Ureter (tissue), 1 donor: ENCODE measurements at regions not wholly inside any gene's neighbourhood (a gene's known extent, or its start where the extent isn't known, plus 50 kb on each side); places are given as distances from the start of the nearest gene placed in this dataset.

ENCODE experiments used
- DNase-seq: peaks from one replicate; pipeline ENCODE4 v3.0.0-alpha.2; 2020; ENCODE audit warnings: low spot score
- donor health status: DM: yes; HTN: yes; CAD: no.

GRCh38 chr2:12027136-12027535, 280.7 kb downstream of the LPIN1 start:
- no peak for DNase-seq

- DNase-seq: no peak
Observed at GRCh38 chr2:12031866-12032265, 285.4 kb downstream of the LPIN1 start.

- no peak for DNase-seq
Observed at GRCh38 chr2:12032398-12032797, 286.0 kb downstream of the LPIN1 start.

GRCh38 chr2:12032975-12033374, 286.5 kb downstream of the LPIN1 start:
- no peak for DNase-seq

- no peak for DNase-seq
Observed at GRCh38 chr2:12033494-12033893, 287.1 kb downstream of the LPIN1 start.

GRCh38 chr2:12034382-12034781, 287.9 kb downstream of the LPIN1 start:
- DNase-seq: no peak

GRCh38 chr2:12035029-12035720, 288.7 kb downstream of the LPIN1 start:
- no peak for DNase-seq

GRCh38 chr2:12035956-12036639, 289.7 kb downstream of the LPIN1 start:
- no peak for DNase-seq

GRCh38 chr2:12036640-12036983, 290.2 kb downstream of the LPIN1 start:
- no peak for DNase-seq

- no peak for DNase-seq
Observed at GRCh38 chr2:12037301-12037700, 290.9 kb downstream of the LPIN1 start.

GRCh38 chr2:12041236-12041635, 294.8 kb downstream of the LPIN1 start:
- no peak for DNase-seq

- no peak for DNase-seq
Observed at GRCh38 chr2:12043131-12043530, 296.7 kb downstream of the LPIN1 start.

GRCh38 chr2:12044857-12045256, 298.4 kb downstream of the LPIN1 start:
- DNase-seq: no peak

- DNase-seq: no peak
Observed at GRCh38 chr2:12045864-12046291, 299.4 kb downstream of the LPIN1 start.

GRCh38 chr2:12046641-12047040, 300.2 kb downstream of the LPIN1 start:
- DNase-seq: no peak

- no peak for DNase-seq
Observed at GRCh38 chr2:12047761-12048160, 301.3 kb downstream of the LPIN1 start.

- no peak for DNase-seq
Observed at GRCh38 chr2:12048550-12048949, 302.1 kb downstream of the LPIN1 start.

- DNase-seq: no peak
Observed at GRCh38 chr2:12050396-12050795, 304.0 kb downstream of the LPIN1 start.

GRCh38 chr2:12051831-12052230, 305.4 kb downstream of the LPIN1 start:
- DNase-seq: no peak

GRCh38 chr2:12052796-12053195, 306.4 kb downstream of the LPIN1 start:
- DNase-seq: no peak

- no peak for DNase-seq
Observed at GRCh38 chr2:12054956-12055618, 308.7 kb downstream of the LPIN1 start.

GRCh38 chr2:12057436-12058166, 311.2 kb downstream of the LPIN1 start:
- no peak for DNase-seq
